Caco-2 (cell line): ENCODE measurements at regions not wholly inside any gene's neighbourhood (a gene's known extent, or its start where the extent isn't known, plus 50 kb on each side); places are given as distances from the start of the nearest gene placed in this dataset.
A peak's percentile ranks its signal among the peaks of the same experiment; 100 is the strongest.

Experiments used
- BruUV-seq: library from RNA; stranded (reverse); fragments of 400-500 nt; replicated peaks from 2 replicates; lab custom pipeline; 2021; lab: Mats Ljungman, UMichigan
- CTCF ChIA-PET: fragments of 300-600 bp; sonication (Branson Sonifier 250); formaldehyde crosslinking; loops from one replicate; lab custom pipeline; 2022; ENCODE audit warnings: antibody characterized with exemption; lab: Charles Lee
- POLR2A ChIA-PET: fragments of 300-600 bp; sonication (Branson Sonifier 250); formaldehyde crosslinking; loops from one replicate; lab custom pipeline; 2022; ENCODE audit warnings: antibody characterized with exemption; lab: Charles Lee
- DNase-seq, 2 experiments: peaks; one replicate each; pipeline versions ENCODE4 v3.0.0 to v3.0.0-alpha.2; 2020 to 2022
- H3K27me3 ChIP-seq: replicated peaks from 2 replicates; pipeline ENCODE4 v1.6.0; 2011; ENCODE audit warnings: low read length; ENCODE audit not compliant: control insufficient read depth, insufficient read depth
- H3K36me3 ChIP-seq: 2 replicates; pipeline ENCODE4 v1.5.1; 2011; ENCODE audit warnings: low read length; ENCODE audit not compliant: control insufficient read depth, insufficient read depth
- H3K4me1 ChIP-seq: fragments of 250-450 bp; sonication (Bioruptor Pico); 2 replicates; pipeline ENCODE4 v1.5.1; 2020; ENCODE audit warnings: mild to moderate bottlenecking
- H3K4me3 ChIP-seq: 2 replicates; pipeline ENCODE4 v1.5.1; 2011; ENCODE audit warnings: low read depth, mild to moderate bottlenecking, control low read depth, low read length
- H3K9me3 ChIP-seq: fragments of 250-450 bp; sonication (Bioruptor Pico); 2 replicates; pipeline ENCODE4 v1.5.1; 2020; ENCODE audit warnings: mild to moderate bottlenecking, moderate library complexity
- H3K27ac Mint-ChIP-seq: one replicate; pipeline ENCODE4 v1.8.0; 2022; ENCODE audit warnings: mixed read lengths; ENCODE audit not compliant: unreplicated experiment
- H3K27me3 Mint-ChIP-seq: one replicate; pipeline ENCODE4 v1.8.0; 2022; ENCODE audit warnings: mixed read lengths; ENCODE audit not compliant: insufficient read depth, unreplicated experiment
- H3K36me3 Mint-ChIP-seq: one replicate; pipeline ENCODE4 v1.8.0; 2022; ENCODE audit warnings: mild to moderate bottlenecking, mixed read lengths; ENCODE audit not compliant: insufficient read depth, unreplicated experiment
- H3K4me1 Mint-ChIP-seq: one replicate; pipeline ENCODE4 v1.8.0; 2022; ENCODE audit warnings: low read depth, mixed read lengths; ENCODE audit not compliant: unreplicated experiment
- H3K4me3 Mint-ChIP-seq: one replicate; pipeline ENCODE4 v1.8.0; 2022; ENCODE audit warnings: mild to moderate bottlenecking, moderate library complexity, mixed read lengths; ENCODE audit not compliant: unreplicated experiment
- H3K9me3 Mint-ChIP-seq: one replicate; pipeline ENCODE4 v1.8.0; 2022; ENCODE audit warnings: mixed read lengths; ENCODE audit not compliant: unreplicated experiment
- CTCF ChIP-seq, 2 experiments: fragments of 200-600 bp in 1 of 2; IDR thresholded peaks; 1 replicate in 1 of 2; 2 replicates in 1 of 2; pipeline versions ENCODE4 v1.5.1 to v1.8.0; 2011 to 2022; ENCODE audit warnings: antibody characterized with exemption in 1 of 2, control low read depth in 1 of 2, inconsistent platforms in 1 of 2, low read depth in 1 of 2, low read length in 1 of 2, mild to moderate bottlenecking in 1 of 2, moderate library complexity in 1 of 2; ENCODE audit not compliant: insufficient read depth in 1 of 2, severe bottlenecking in 1 of 2, unreplicated experiment in 1 of 2
- intact Hi-C: fragments of 100-400 bp; cut with micrococcal nuclease; formaldehyde crosslinking; loops from one replicate; pipeline ENCODE4 v1.10.0; 2022; ENCODE audit not compliant: unreplicated experiment

- Histone ChIP-seq H3K9me3 (no peaks in the 10 kb centered on the region), H3K4me3 (no peak overlapping the region), H3K4me1 (no peaks in the 10 kb centered on the region), H3K36me3 (no peaks in the 10 kb centered on the region), H3K27me3 (no peaks in the 10 kb centered on the region)
- no TSS peak for BruUV-seq
- no peak for DNase-seq
- no peak overlapping the region for H3K4me3 Mint-ChIP-seq
- CTCF ChIA-PET: no interaction called here
- no peak overlapping the region for H3K27ac Mint-ChIP-seq
- no peaks in the 10 kb centered on the region for H3K36me3 Mint-ChIP-seq
- POLR2A ChIA-PET: no interaction called here
- intact Hi-C loops: no loop called here
- peaks cover 3% of the 10 kb centered on the region for H3K27me3 Mint-ChIP-seq
- H3K4me1 Mint-ChIP-seq: no peaks in the 10 kb centered on the region
- no peaks in the 10 kb centered on the region for H3K9me3 Mint-ChIP-seq
- TF ChIP-seq CTCF (IDR thresholded peaks at IDR 0.05; ENCODE audit: insufficient read depth in 1 of 2, low read depth in 1 of 2, low read length in 1 of 2, severe bottlenecking in 1 of 2, unreplicated experiment in 1 of 2): no peak
These were observed 1164.3 kb upstream of the GYPC start for GRCh38 chr2:125491663-125492062.

- Mint-ChIP-seq H3K27me3 (peaks cover 2% of the 10 kb centered on the region), H3K36me3 (no peaks in the 10 kb centered on the region), H3K9me3 (no peaks in the 10 kb centered on the region), H3K27ac (no peak overlapping the region), H3K4me3 (no peak overlapping the region), H3K4me1 (no peaks in the 10 kb centered on the region)
- ChIA-PET CTCF (no interaction called here), POLR2A (no interaction called here)
- intact Hi-C loops: no loop called here
- no peaks in the 10 kb centered on the region for H3K36me3 ChIP-seq
- H3K27me3 ChIP-seq: no peaks in the 10 kb centered on the region
- no peak overlapping the region for H3K4me3 ChIP-seq
- DNase-seq: no peak
- no TSS peak for BruUV-seq
- no peaks in the 10 kb centered on the region for H3K4me1 ChIP-seq
- H3K9me3 ChIP-seq: no peaks in the 10 kb centered on the region
- TF ChIP-seq CTCF (IDR thresholded peaks at IDR 0.05; ENCODE audit: insufficient read depth in 1 of 2, low read depth in 1 of 2, low read length in 1 of 2, severe bottlenecking in 1 of 2, unreplicated experiment in 1 of 2): no peak
These were observed 1143.6 kb upstream of the GYPC start for GRCh38 chr2:125512313-125512712.

GRCh38 chr2:125516496-125517109 lies 1139.4 kb upstream of the GYPC start:
- no TSS peak for BruUV-seq

More at GRCh38 chr2:125516496-125517109, 1139.4 kb upstream of the GYPC start:
- intact Hi-C loops: no loop called here
- no peaks in the 10 kb centered on the region for H3K9me3 Mint-ChIP-seq
- POLR2A ChIA-PET: no interaction called here
- TF ChIP-seq CTCF (IDR thresholded peaks at IDR 0.05; ENCODE audit: insufficient read depth in 1 of 2, low read depth in 1 of 2, low read length in 1 of 2, severe bottlenecking in 1 of 2, unreplicated experiment in 1 of 2): peak; percentile 60 to 74
- no peaks in the 10 kb centered on the region for H3K36me3 ChIP-seq
- H3K4me3 ChIP-seq: no peak overlapping the region
- H3K27me3 Mint-ChIP-seq: peaks cover 7% of the 10 kb centered on the region
- H3K4me1 ChIP-seq: no peaks in the 10 kb centered on the region
- DNase-seq: peak; percentile 45 to 47
- H3K36me3 Mint-ChIP-seq: no peaks in the 10 kb centered on the region
- H3K4me3 Mint-ChIP-seq: no peak overlapping the region
- H3K27ac Mint-ChIP-seq: no peak overlapping the region
- H3K27me3 ChIP-seq: no peaks in the 10 kb centered on the region
- CTCF ChIA-PET: interaction anchor here (0.9 to 1.3 kb wide), 2 partner anchors 10 to 601 kb away, joined by 3 to 7 read pairs; no protein-coding TSS in a partner anchor
- no peaks in the 10 kb centered on the region for H3K4me1 Mint-ChIP-seq
- no peaks in the 10 kb centered on the region for H3K9me3 ChIP-seq
